Naive thymus-derived CD8-positive, alpha-beta T cell (primary cell): ENCODE measurements at regions not wholly inside any gene's neighbourhood (a gene's known extent, or its start where the extent isn't known, plus 50 kb on each side); places are given as distances from the start of the nearest gene placed in this dataset. TPM values are rescaled to one million over a fixed set of nuclear protein-coding genes. Genes with fewer than 3 reads are reported as not detected.

Experiments
- microRNA-seq: library from miRNA; unstranded; fragments of <30 nt; microRNA quantifications from one replicate; pipeline ENCODE4 v1.2.0, GENCODE V29; 2022; ENCODE audit warnings: borderline microRNAs expressed

Small RNA genes lying in the stretch of these regions (microRNA-seq; reads per million reads assigned to microRNA genes)
- not detected for gene MIR2113
